ENCODE measurements at regions not wholly inside any gene's neighbourhood (a gene's known extent, or its start where the extent isn't known, plus 50 kb on each side); places are given as distances from the start of the nearest gene placed in this dataset.
"Not testable (repeated sequence)": the region's sequence is repeated elsewhere in the genome, so short reads cannot be mapped to it uniquely, and the experiment has no call there.

GRCh38 chr1:47688461-47689296 is 250.8 kb downstream of the FOXD2 start:
- no peak for DNase-seq

DNA sequence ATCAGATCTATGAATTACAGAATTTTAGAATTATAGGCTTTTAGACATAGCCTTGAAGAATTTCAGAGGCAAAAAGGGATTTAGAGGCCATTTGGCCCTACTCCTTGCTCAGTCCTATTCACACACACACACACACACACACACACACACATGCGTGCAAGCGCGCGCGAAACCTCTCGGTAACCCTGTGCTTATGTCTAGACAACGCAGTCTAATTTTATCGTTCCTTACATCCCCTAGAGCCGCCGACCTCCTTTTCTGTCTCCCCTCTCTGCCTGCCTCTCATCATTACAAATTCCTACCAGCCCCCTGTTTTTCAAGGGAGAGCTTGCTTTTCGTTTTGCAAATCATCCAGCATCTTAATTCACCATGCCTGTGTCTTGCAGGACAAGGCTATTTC is 252.1 kb downstream of the FOXD2 start:
- no peak for DNase-seq

DNA sequence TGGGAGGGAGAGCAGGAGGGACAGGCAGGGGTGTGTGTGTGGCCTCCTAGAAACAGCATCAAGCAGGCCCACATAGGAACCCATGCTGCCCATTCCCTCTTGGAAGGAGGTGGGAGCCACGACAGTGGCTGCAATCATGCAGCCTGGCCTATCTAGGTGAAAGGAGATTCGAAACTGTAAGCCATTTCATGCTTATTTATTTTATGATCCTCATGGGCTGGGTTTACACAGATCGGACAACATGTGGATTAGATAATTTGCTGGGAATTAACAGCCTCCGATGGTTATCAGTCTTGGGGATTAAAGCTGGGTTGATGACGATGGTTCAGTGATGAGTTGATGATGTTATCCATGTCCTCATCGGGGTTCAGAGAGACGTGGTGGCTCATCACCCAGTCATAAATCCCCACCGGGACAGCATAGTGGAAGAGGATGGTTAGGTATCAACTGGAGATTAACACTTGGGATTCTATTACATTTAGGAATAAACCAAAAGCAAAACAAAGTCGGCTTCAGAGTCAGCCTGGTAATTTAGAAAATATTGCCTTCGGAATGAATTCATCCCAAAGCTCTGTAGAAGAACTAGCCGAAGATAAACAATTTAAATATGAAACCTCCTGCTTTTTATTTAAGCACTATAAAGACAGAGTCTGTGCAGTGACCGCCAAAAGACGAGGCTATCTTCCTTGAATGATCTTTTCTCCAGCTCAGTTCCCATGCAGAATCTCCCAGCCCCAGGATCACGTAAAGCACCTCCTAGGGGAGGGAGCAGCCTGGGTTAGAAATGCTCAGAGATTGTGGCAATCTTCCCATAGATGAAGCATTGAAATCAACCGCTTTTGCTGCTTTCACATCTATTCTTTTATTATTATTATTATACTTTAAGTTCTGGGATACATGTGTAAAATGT is 252.8 kb downstream of the FOXD2 start:
- no peak for DNase-seq

DNA sequence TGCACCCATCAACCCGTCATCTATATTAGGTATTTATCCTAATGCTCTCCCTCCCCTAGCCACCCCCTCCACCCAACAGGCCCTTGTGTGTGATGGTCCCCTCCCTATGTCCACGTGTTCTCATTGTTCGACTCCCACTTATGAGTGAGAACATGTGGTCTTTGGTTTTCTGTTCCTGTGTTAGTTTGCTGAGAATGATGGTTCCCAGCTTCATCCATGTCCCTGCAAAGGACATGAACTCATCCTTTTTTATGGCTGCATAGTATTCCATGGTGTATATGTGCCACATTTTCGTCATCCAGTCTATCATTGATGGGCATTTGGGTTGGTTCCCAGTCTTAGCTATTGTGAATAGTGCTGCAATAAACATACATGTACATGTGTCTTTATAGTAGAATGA is 253.4 kb downstream of the FOXD2 start:
- DNase-seq, result not testable (repeated sequence)

DNA sequence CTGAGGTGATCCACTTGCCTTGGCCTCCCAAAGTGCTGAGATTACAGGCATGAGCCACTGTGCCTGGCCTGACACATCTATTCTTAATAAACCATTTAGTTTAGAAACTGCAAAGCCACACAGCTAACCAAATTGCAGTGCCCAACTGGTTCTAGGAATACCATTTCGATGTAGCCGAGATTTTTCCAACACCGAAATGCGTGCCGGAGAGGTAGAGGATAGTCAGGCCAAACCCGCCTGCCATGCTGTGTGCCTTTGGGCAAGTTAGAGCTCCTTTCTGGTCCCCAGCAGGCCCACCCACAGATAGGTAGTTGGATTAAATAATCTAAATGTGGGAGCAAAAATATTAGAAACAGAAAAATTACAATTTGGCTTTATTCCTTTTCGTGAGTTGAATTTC is 254.4 kb downstream of the FOXD2 start:
- no peak for DNase-seq

GRCh38 chr1:47693115-47693514 is 255.3 kb downstream of the FOXD2 start:
- DNase-seq, result no peak

- no peak for DNase-seq
Observed at GRCh38 chr1:47694011-47694890, 256.4 kb downstream of the FOXD2 start.

DNA sequence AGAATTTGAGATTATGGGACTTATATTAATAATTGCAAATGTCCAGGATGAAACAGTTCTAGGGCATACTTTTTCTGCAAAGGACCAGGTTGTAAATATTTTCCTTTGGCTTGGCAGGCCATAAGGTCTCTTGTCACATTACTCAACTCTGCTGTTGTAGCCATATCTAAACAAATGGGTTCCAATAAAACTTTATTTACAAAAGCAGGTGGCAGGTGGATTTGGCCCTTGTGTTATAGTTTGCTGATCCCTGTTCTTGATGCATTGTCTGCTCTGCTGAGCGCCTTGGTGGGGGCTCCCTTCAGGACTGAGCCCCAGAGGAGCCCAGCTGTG is 258.5 kb downstream of the FOXD2 start:
- no peak for DNase-seq

- DNase-seq, result no peak
Observed at GRCh38 chr1:47696737-47697441, 259.0 kb downstream of the FOXD2 start.

- DNase-seq, result no peak
Observed at GRCh38 chr1:47697616-47698335, 259.9 kb downstream of the FOXD2 start.

DNA sequence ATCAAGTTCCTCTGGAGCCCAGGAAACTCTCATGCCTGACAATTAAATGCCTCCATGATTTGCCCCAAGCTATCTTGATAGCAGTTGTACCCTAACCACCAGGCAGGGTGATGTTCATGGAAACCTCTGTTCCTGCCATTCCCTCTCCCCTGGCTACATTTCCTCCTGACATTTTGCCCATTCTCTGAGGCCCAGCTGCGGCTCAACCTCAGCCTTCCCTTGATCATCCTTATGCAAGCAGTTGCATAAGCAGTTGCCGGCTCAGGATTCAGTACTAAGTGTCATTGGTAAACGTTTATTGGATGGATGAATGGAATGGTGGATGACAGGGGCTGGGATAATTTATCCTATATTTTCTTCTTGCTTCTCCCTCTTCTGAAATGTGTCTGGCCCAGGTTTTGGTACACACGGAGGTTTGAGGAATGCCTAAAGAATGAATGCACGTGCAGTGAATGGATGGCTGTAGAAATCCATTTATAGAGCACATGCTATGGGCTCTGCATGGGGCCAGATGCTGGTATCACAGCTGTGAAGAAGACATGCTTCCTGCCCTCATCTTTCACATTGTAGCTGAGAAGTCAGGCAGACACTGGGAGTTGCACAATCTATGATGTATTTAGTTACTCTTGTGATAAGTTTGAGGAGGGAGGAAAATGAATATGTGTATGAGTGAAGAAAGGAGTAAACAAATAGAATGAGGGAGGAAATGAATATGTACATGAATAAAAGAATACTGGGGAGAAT is 261.8 kb downstream of the FOXD2 start:
- no peak for DNase-seq

- DNase-seq, result no peak
Observed at GRCh38 chr1:47701283-47701682, 263.4 kb downstream of the FOXD2 start.

DNA sequence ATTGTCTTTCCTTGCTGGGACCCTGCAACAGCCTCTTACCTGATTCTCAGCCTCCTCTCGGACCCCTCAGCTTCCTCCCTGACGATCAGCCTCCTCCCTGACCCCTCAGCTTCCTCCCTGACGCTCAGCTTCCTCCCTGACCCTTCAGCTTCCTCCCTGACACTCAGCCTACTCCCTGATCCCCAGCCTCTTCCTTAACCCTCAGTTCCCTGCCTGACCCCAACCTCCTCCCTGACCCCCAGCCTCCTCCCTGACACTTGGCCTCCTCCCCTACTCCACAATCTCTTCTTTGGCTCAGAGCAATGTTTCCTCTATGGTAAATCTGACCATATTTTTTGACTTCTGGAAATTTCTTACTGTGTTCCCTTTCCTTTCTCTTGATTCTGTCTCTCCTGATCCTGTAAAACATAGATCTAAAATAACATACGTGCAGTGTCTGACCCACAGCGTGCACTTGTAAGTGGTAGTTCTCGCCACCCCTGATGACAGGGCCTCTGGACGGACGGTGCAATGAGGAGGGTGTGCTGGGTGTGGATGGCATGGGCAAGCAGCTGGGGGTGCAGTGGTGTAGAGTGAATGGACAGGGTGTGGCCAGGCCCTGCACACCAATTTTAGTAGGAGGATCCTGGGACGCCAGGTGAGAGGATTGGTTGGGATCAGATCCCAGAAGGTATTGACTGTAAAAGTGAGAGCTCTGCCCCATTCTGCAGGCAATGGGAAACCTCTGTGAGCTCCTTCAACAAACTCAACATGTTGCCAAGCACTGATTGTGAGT is 264.1 kb downstream of the FOXD2 start:
- no peak for DNase-seq

GRCh38 chr1:47703156-47703825 is 265.4 kb downstream of the FOXD2 start:
- DNase-seq, result no peak

DNA sequence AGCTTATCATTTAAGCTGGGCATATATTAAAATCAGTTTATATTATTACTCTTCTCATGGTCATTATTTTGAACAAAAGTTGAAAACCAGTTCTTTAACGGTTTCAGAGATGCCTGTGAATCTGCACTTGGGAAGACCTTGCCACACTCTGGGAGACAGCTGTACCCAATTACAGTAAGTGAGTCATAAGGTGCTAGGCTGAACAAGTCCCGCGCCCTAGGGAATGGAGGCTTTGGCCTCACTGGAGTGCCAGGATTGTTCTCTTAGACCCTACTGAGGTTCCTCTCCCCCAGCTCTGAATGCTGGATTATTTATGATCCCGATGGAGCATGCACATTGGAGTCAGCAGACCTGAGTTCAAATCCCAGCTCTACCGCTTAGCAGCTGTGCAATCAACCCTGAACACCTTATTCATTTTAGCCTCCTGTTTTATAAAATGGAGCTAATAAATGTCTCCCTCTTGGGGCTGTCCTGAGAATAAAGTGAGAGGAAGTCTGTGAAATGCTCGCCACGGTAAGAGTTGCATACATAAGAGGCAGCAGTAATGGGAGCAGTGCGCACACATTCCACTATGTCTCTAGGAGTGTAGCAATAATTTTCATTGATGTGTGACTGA is 266.2 kb downstream of the FOXD2 start:
- DNase-seq, result no peak

DNA sequence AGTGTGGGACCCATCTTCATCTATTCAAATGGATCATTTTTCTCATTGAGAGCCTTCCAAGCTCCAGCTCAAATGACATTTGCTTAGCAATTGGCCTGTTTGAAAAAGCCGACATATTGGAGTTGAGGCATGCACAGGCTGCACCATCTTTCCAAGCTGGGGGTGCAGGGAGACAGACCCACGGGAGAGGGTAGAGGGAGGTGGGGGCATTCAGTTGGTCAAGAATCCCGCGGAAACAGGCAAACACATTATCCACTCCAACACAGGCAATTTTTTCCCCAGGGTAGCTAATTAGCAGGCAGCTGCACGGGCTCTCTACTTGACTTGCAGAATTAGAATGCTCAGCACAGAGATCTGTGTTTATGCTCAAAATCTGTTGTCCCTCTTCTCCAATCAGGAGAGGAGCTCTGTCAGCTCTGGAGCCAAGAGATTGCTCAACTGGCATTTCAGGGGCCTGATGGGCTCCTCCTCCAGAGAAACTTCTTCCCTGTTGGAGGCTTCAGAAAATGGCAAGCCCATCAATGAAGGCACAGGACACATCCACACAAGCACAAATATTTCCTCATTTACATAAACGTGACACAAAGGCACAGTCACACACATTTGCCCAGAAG is 267.8 kb downstream of the FOXD2 start:
- no peak for DNase-seq

- DNase-seq, result no peak
Observed at GRCh38 chr1:47707503-47707902, 269.7 kb downstream of the FOXD2 start.

GRCh38 chr1:47708019-47708535 is 270.2 kb downstream of the FOXD2 start:
- DNase-seq, result no peak

GRCh38 chr1:47708658-47709018 is 270.8 kb downstream of the FOXD2 start:
- DNase-seq, result no peak
